GM20000 (cell line): ENCODE measurements at regions not wholly inside any gene's neighbourhood (a gene's known extent, or its start where the extent isn't known, plus 50 kb on each side); places are given as distances from the start of the nearest gene placed in this dataset.

Source experiments
- DNase-seq: peaks from one replicate; pipeline ENCODE4 v3.0.0; 2012; ENCODE audit warnings: low spot score
- TF ChIP-seq, protein P1 (sequence below): IDR thresholded peaks from 2 replicates; pipeline ENCODE4 v1.5.1; 2012; ENCODE audit warnings: mild to moderate bottlenecking, control low read depth; ENCODE audit errors: extremely low read depth, missing control alignments

DNA sequence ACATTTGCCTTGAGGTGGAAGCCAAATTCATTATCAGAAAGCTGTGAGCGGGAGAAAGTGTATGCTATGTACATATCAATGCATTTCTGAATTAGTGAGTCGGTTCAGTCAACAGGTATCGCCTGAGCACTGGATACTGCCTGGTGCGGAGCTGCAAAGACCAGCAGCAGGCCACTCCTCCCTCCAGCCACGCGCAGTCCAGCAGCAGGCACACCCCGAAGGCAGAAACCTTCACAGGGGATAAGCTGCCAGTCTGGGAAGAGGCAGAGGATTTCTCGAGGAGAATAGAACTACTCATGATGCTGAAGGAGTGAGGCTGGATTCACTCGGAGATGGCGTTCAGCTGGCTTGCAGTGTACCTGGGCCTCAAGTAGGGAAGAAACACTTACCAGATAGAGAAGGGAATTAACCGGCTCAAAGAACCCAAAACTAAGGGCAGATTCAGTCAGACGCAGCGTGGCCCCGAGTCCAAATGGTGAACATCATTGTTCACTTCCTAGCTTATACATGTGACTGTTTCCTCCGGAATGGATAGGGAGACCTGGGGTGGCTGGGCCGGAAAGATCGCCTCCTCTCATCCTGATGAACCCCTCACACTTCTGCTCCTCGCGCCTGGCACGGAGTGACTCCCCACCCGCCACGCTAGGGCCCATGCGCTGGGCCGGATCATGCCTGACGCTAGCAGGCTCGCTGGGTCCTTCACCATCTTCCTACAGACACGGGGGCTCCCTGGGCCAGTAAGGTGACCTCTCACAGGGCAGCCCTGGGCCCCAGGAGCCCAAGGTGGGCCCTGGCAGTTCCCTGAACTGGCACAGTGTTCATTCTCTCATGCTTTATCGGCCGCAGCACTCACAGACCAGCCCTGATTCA is 78.1 kb upstream of the SPATA31C2 start:
- DNase-seq: no peak
- TF ChIP-seq, protein P1, sequence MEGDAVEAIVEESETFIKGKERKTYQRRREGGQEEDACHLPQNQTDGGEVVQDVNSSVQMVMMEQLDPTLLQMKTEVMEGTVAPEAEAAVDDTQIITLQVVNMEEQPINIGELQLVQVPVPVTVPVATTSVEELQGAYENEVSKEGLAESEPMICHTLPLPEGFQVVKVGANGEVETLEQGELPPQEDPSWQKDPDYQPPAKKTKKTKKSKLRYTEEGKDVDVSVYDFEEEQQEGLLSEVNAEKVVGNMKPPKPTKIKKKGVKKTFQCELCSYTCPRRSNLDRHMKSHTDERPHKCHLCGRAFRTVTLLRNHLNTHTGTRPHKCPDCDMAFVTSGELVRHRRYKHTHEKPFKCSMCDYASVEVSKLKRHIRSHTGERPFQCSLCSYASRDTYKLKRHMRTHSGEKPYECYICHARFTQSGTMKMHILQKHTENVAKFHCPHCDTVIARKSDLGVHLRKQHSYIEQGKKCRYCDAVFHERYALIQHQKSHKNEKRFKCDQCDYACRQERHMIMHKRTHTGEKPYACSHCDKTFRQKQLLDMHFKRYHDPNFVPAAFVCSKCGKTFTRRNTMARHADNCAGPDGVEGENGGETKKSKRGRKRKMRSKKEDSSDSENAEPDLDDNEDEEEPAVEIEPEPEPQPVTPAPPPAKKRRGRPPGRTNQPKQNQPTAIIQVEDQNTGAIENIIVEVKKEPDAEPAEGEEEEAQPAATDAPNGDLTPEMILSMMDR: no peak

DNA sequence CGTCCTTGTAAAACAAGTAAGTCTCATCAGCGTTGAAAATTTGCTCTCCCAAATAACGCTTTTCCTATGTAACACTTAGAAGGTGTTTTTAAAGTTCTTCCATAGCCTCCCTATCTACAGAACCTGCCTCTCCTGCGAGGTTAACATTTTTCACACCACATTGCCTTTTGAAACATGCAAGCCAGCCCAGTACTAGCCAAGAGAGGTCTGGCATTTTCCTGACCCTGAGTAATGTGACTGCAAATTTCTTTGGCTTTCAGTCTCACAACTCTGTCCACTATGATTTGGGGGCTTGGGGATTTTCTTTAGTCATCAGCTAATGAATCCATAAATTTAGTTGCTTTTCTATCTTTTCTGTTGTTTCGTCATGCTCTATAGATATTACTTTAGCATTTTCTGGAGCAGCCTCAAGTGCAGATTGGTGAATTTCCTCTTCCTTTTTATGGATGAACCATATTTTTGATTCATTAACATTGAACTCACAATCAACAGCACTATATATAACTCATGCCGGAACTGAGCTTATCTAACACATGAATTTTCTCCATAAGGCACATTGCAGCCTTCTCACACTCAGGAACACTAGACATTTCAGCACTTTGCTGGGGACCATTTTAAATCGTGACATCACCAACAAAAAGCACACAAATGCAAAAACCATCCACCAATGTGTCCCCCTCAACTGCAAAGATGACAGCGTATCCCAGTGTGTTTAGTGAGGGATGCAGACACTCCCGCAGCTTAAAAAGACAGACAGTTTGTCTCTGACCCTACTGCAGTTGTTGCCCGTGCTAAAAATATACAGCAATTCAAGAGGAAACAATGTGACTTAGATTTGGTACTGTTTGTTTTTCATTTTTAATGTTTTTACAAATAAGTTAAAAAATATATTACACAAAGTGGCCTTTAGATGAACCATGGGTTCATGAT is 77.2 kb upstream of the SPATA31C2 start:
- TF ChIP-seq, protein P1: no peak
- no peak for DNase-seq

DNA sequence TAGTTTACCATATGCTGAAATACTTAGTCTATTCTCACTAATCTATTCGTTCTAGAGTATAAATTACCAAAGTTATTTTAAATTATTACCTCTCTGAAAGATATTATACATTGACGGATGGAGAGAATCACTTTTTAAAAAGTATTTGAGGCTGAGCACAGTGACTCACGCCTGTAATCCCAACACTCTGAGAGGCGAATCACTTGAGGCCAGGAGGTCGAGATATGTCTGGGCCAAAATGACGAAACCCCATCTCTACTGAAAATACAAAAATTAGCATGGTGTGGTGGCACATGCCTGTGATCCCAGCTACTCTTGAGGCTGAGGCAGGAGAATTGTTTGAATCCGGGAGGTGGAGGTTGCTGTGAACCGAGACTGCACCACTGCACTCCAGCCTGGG is 64.0 kb upstream of the SPATA31C2 start:
- TF ChIP-seq, protein P1: no peak
- DNase-seq: no peak

DNA sequence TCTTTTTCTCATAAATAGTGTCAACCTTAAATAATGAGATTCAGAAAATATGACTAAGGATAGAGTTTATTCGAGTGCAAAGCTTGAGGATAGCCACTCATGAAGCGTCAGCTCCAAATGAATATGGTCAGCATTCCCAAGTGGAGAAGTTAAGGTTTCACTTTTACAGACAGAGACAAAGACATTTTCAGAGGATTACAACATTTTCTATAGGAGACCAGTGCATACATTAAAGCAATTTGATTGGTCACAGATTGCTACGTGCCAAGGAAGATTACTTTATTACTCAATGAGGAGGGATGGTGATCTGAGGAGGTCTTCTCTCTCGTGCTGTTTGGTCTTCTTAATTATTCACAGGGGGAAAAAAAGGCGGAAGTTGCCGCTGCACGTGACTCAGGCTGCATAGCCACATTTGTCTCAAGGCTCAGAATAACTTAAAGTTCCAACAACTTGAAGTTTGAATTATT is 60.1 kb upstream of the SPATA31C2 start:
- no peak for DNase-seq
- TF ChIP-seq, protein P1: no peak

DNA sequence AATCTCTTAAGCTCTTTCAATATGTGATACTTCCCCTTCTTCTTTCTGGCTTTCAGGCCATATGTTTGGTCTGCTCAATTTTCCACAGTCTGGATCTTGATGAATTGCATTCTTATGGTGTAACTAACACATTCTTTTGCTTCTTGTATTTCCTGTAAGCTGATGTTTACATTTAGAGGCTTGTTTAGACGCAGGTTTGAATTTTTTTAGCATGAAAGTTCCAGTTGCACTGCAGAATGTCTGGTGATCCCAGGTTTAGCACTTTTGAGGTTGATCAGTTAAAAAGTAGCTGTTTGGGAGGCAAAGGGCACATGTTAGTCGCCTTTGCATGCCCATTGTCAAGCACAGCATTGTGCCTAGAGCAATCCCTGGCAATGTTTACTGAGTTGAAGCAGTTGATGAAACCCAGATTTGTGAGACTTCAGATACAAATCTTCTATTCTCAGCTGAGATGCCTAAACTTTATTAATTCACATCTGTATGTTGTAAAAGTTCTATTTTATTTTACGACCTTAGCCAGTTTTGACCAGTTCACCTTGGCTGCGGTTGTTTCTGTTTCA is 59.6 kb upstream of the SPATA31C2 start:
- TF ChIP-seq, protein P1: no peak
- DNase-seq: no peak

DNA sequence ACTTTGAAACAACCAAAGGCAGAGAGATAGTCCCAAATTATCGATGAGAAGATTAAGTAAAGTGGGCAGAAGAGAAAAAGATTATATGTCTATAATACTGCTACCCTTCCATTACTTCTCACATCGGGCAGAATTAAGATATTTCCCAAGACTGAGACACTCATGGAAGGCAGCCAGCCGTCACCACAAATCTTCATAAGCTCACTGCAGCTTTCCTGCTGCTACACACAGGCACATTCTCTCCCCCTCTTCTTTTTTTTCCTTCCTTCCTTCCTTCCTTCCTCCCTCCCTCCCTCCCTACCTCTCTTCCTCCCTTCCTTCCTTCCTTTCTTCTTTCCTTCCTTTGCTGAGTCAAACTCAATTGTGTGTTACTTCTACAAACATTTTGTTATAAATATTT is 58.7 kb upstream of the SPATA31C2 start:
- DNase-seq: no peak
- TF ChIP-seq, protein P1: no peak
